ENCODE measurements at regions not wholly inside any gene's neighbourhood (a gene's known extent, or its start where the extent isn't known, plus 50 kb on each side); places are given as distances from the start of the nearest gene placed in this dataset.
"Not testable (repeated sequence)": the region's sequence is repeated elsewhere in the genome, so short reads cannot be mapped to it uniquely, and the experiment has no call there.

GRCh38 chr12:111248236-111249017 lies 120.5 kb downstream of the PHETA1 start:
- DNase-seq (ENCODE audit: low spot score), result no peak

- no peak for DNase-seq (ENCODE audit: low spot score)
Measured at GRCh38 chr12:111247083-111247783, 121.7 kb downstream of the PHETA1 start.

DNA sequence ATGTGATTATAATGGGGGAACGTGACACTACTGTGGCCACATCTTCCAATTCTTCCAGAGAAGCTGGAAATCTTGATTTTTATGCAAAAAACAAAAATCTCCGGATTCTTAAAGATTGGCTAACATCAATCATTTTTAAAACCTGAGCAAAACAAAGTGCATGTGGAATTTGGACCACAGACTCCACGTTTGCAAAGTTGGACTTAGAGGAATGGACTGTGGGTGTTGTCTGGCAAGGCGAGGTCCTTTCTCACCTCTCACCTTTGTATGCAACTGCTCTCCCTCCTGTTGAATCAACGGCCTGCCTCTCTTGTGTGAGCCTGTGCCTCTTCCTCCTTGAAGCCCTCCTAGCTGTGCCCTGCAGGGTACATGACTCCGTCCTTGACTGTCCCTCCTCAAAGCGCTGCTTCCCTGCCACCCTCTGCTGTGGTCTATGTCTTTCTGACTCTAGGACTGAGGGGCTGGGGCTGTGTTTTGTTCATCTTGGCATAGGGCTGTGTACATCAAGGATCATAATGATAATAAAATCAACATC lies 122.4 kb downstream of the PHETA1 start:
- no peak for DNase-seq (ENCODE audit: low spot score)

GRCh38 chr12:111245701-111246476 lies 123.0 kb downstream of the PHETA1 start:
- no peak for DNase-seq (ENCODE audit: low spot score)

DNA sequence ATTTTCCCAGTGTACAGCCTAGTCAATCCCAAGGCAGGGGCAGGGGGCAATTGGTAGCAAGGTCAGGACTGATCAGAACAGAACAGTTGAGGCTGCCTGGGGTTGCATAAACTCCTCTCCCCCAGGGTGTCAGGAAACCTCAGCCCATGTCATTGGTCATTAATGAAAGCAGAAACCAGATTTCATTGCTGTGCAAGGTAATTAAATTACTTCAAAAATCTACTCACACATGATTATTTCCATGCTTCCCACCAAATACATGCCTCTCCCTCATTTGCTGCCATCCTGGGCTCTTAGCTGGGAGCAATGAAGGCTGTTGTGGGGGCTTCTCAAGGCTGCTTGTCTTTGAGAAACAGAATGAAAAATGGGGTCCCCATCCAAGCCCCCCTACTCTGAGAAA lies 124.2 kb downstream of the PHETA1 start:
- DNase-seq (ENCODE audit: low spot score), result no peak

DNA sequence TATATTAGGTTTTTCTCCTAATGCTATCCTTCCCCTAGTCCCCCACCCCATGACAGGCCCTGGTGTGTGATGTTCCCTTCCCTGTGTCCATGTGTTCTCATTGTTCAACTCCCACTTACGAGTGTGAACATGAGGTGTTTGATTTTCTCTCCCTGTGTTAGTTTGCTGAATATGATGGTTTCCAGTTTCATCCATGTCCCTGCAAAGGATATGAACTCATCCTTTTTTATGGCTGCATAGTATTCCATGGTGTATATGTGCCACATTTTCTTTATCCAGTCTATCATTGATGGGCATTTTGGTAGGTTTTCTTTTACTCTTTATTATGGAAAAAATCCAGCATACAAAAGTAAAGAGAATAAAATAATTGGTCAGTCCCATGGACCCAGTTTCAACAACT lies 126.1 kb downstream of the PHETA1 start:
- not testable (repeated sequence) for DNase-seq (ENCODE audit: low spot score)

GRCh38 chr12:111242184-111242583 lies 126.7 kb downstream of the PHETA1 start:
- no peak for DNase-seq (ENCODE audit: low spot score)

DNA sequence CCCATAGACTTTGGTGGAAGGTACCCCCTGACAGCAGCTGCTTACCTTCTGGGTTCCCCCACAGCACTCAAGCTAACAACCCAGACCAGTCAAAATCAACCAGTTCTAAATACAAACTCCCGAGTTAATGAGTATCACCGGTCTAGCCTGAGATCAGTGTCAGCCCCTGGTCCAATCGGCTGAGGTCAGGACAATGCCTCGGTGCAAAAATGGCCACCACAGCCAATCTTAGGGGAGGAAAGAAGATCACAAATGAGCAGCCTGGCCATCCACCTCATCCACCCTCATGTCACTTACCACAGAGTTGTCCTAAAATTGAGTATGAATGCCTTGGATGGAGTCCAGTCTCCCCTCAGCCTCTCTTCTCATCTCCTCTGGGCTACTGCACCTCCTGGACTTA lies 128.5 kb downstream of the PHETA1 start:
- no peak for DNase-seq (ENCODE audit: low spot score)

GRCh38 chr12:111239235-111239634 lies 129.7 kb downstream of the PHETA1 start:
- DNase-seq (ENCODE audit: low spot score), result no peak

DNA sequence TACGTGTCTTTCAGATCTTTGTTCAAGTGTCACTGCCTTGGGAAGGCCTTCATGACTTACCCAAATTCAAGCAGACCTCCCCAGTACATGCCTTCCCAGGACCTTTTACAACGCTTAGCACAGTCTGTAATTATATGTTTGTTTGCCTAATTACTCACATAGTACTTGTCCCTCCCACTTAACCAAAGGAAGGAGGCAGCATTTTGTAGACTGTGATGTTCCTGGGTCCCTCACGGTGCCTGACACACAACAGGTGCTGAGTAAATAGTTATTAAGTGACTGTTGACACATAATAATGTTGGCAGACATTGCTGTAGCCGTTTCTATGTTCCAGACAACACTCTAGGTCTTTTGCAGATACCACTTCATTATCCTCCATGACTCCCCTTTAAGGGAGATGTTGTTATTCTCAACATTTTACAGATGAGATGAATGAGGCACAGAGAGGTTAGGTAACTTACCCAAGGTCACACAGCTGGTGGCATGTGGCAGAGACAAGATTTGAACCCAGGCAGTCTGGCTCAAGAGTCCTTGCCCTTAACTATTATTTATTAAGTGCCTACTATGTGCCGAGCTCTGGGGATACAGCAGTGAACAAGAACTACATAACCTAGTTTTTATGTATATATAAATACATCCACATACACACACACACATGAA lies 130.7 kb downstream of the PHETA1 start:
- no peak for DNase-seq (ENCODE audit: low spot score)

- not testable (repeated sequence) for DNase-seq (ENCODE audit: low spot score)
Measured at GRCh38 chr12:111234491-111234890, 134.4 kb downstream of the PHETA1 start.

DNA sequence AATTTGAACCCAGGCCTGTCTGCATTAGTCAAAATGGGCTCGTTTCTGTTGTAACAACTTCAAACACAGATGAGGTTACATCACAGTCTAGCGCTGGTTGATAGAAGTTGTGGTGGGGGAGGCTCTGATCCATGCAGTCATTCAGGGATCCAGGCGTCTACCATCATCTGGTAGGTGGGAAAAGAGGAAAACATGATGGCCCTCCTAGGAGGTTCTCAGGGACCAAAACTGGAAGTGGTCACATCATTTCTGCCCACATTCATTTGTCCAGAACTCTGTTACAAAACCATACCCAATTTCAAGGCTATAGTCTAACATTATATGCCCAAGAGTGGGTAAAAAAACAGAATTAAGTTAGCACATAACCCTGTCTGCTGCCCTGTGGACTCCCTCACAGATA lies 135.1 kb downstream of the PHETA1 start:
- DNase-seq (ENCODE audit: low spot score), result no peak

DNA sequence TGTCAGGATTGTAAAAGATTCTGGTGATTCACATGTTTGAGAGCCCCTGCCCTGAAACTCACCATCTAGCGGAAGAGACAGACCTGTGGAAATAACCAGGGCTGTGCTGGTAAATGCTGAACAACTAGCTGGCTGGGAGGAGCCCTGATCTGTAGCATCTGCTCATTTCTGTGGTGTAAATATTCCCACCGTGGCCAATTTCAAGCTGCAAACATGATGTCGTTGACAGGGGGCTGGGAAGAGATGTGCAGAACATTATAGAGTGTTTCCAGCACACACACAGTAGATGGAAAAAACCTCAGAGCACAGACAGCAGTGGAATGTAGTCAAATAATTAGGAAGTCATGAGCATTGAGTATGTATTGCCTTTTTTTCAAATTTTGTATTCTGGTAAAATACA lies 138.2 kb downstream of the PHETA1 start:
- DNase-seq (ENCODE audit: low spot score), result no peak

GRCh38 chr12:111228916-111229666 lies 139.8 kb downstream of the PHETA1 start:
- no peak for DNase-seq (ENCODE audit: low spot score)

- DNase-seq (ENCODE audit: low spot score), result no peak
Measured at GRCh38 chr12:111227476-111228420, 141.1 kb downstream of the PHETA1 start.

DNA sequence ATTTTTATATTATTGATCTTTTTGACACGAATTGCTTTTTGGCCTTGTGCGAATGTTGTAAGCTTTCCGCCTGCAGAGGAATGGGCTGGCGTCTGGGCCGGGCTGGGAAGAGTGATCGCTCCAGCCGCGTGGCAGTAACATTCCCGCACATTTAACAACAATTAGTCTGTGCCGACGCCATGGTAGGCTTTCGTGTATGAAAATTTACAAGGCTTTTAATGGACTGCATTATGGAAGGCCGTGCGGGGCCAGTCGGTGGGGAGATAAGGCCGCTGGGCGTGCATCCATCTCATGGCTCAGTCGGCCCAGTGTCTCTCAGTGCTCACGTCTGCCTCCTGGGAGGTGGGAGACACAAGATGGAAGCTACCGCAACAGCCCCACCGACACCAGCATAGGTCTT lies 142.2 kb downstream of the PHETA1 start:
- DNase-seq (ENCODE audit: low spot score), result no peak

DNA sequence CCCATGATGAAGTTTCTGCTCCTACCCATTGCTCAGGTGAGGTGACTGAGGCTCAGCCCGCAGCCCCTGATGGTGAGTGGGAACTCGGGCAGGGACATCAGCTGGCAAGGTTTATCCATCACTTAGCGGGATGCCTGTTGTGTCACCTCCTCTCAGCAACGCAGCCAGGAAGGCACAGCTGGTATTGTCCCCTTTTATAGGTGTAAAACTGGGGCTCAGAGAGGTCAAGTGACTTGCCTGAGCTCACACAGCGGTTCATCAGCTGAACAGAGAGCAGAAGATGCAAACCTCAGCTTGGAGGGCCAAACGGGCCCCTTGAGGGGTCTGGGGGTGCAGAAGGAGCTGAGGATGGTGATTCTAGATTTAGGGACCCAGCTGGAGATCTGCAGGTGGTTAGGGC lies 143.6 kb downstream of the PHETA1 start:
- no peak for DNase-seq (ENCODE audit: low spot score)

- no peak for DNase-seq (ENCODE audit: low spot score)
Measured at GRCh38 chr12:111224186-111225066, 144.5 kb downstream of the PHETA1 start.

- no peak for DNase-seq (ENCODE audit: low spot score)
Measured at GRCh38 chr12:111222523-111222922, 146.4 kb downstream of the PHETA1 start.
